PC-3 (cell line): ENCODE measurements at regions not wholly inside any gene's neighbourhood (a gene's known extent, or its start where the extent isn't known, plus 50 kb on each side); places are given as distances from the start of the nearest gene placed in this dataset.

Experiments used
- ATAC-seq: fragments of 200-7000 bp; cut with Tn5 transposase; 2 replicates; pipeline ENCODE4 v1.9.1; 2020; ENCODE audit warnings: mild to moderate bottlenecking, moderate library complexity
- BruUV-seq: library from RNA; stranded (reverse); fragments of 400-500 nt; replicated peaks from 2 replicates; lab custom pipeline; 2021; lab: Mats Ljungman, UMichigan
- CTCF ChIA-PET: fragments of 300-600 bp; sonication (Branson Sonifier 250); formaldehyde crosslinking; loops from one replicate; lab custom pipeline; 2022; ENCODE audit warnings: antibody characterized with exemption; lab: Charles Lee
- POLR2A ChIA-PET: fragments of 300-600 bp; sonication (Branson Sonifier 250); formaldehyde crosslinking; loops from one replicate; lab custom pipeline; 2022; ENCODE audit warnings: antibody characterized with exemption; ENCODE audit not compliant: unreplicated experiment; lab: Charles Lee
- DNase-seq: peaks from one replicate; pipeline ENCODE4 v3.0.0-alpha.2; 2015
- H2AFZ ChIP-seq: fragments of 300-600 bp; sonication (generic); 2 replicates; pipeline ENCODE4 v1.6.0; 2016; ENCODE audit warnings: antibody characterized with exemption, low read length
- H3F3A ChIP-seq: fragments of 300-600 bp; sonication (generic); one replicate; pipeline ENCODE4 v1.6.0; 2017; ENCODE audit warnings: antibody characterized with exemption, low read length, control low read depth, mild to moderate bottlenecking; ENCODE audit not compliant: unreplicated experiment
- H3K27ac ChIP-seq: fragments of 300-600 bp; sonication (generic); 2 replicates; pipeline ENCODE4 v1.5.1; 2016; ENCODE audit warnings: mild to moderate bottlenecking, low read length
- H3K27me3 ChIP-seq: fragments of 300-600 bp; sonication (generic); 2 replicates; pipeline ENCODE4 v1.6.1; 2016; ENCODE audit warnings: low read length, mixed read lengths
- H3K36me3 ChIP-seq: fragments of 300-600 bp; sonication (generic); 2 replicates; pipeline ENCODE4 v1.6.1; 2016; ENCODE audit warnings: low read depth, mixed run types, low read length, mixed read lengths
- H3K4me1 ChIP-seq: fragments of 300-600 bp; sonication (generic); 2 replicates; pipeline ENCODE4 v1.5.1; 2016; ENCODE audit warnings: low read length; ENCODE audit not compliant: insufficient read depth
- H3K4me2 ChIP-seq: fragments of 300-600 bp; sonication (generic); 2 replicates; pipeline ENCODE4 v1.6.0; 2016; ENCODE audit warnings: low read length
- H3K4me3 ChIP-seq: fragments of 300-600 bp; sonication (generic); 2 replicates; pipeline ENCODE4 v1.5.1; 2016; ENCODE audit warnings: mild to moderate bottlenecking, low read length, mixed read lengths
- H3K79me2 ChIP-seq: fragments of 300-600 bp; sonication (generic); 2 replicates; pipeline ENCODE4 v1.6.1; 2017; ENCODE audit warnings: low read length, mixed read lengths
- H3K9ac ChIP-seq: fragments of 300-600 bp; sonication (generic); 2 replicates; pipeline ENCODE4 v1.6.0; 2016; ENCODE audit warnings: mild to moderate bottlenecking, low read length
- H3K9me2 ChIP-seq: fragments of 300-600 bp; sonication (generic); replicated peaks from 2 replicates; pipeline ENCODE4 v1.6.1; 2016; ENCODE audit warnings: mixed run types, low read length, mixed read lengths
- H3K9me3 ChIP-seq: fragments of 300-600 bp; sonication (generic); 2 replicates; pipeline ENCODE4 v1.6.1; 2016; ENCODE audit warnings: low read length, mixed read lengths
- H4K20me1 ChIP-seq: fragments of 300-600 bp; sonication (generic); 2 replicates; pipeline ENCODE4 v1.6.1; 2016; ENCODE audit warnings: low read length, mixed read lengths
- CTCF ChIP-seq: fragments of 300-600 bp; sonication (generic); conservative IDR thresholded peaks from 2 replicates; pipeline ENCODE4 v1.5.1; 2017; ENCODE audit warnings: antibody characterized with exemption, low read depth, mild to moderate bottlenecking, low read length
- EZH2 ChIP-seq: fragments of 300-600 bp; sonication (generic); IDR thresholded peaks from one replicate; pipeline ENCODE4 v1.6.1; 2017; ENCODE audit warnings: antibody characterized with exemption, mild to moderate bottlenecking, low read length; ENCODE audit not compliant: unreplicated experiment
- EZH2phosphoT487 ChIP-seq: fragments of 300-600 bp; sonication (generic); IDR thresholded peaks from 2 replicates; pipeline ENCODE4 v1.6.1; 2018; ENCODE audit warnings: mild to moderate bottlenecking, antibody characterized with exemption, low read length, borderline replicate concordance
- intact Hi-C: fragments of 100-400 bp; cut with micrococcal nuclease; formaldehyde crosslinking; loops from 2 replicates; pipeline ENCODE4 v1.9.0; 2023

GRCh38 chr2:22500555-22500935, 884.4 kb upstream of the KLHL29 start:
- Histone ChIP-seq H3K27me3 (no peaks in the 10 kb centered on the region), H3K4me3 (no peak overlapping the region), H4K20me1 (no peaks in the 10 kb centered on the region), H3K9me2 (no peaks in the 10 kb centered on the region), H3F3A (no peaks in the 10 kb centered on the region), H2AFZ (no peak overlapping the region), H3K4me2 (no peak overlapping the region), H3K27ac (no peak overlapping the region), H3K9me3 (no peaks in the 10 kb centered on the region), H3K36me3 (no peaks in the 10 kb centered on the region), H3K4me1 (no peaks in the 10 kb centered on the region), H3K79me2 (no peaks in the 10 kb centered on the region), H3K9ac (no peak overlapping the region)
- intact Hi-C loops = no loop called here
- DNase-seq (no peak), ATAC-seq (no peak)
- TF ChIP-seq EZH2phosphoT487 = no peak
- CTCF ChIA-PET = no interaction called here
- POLR2A ChIA-PET = no interaction called here
- no TSS peak for BruUV-seq

- H3K79me2 ChIP-seq = no peaks in the 10 kb centered on the region
- H3K9me3 ChIP-seq = no peaks in the 10 kb centered on the region
- H3K36me3 ChIP-seq = no peaks in the 10 kb centered on the region
- no peaks in the 10 kb centered on the region for H3K4me1 ChIP-seq
- H3K27ac ChIP-seq = no peak overlapping the region
- H3K9me2 ChIP-seq = no peaks in the 10 kb centered on the region
- POLR2A ChIA-PET = no interaction called here
- H3K4me2 ChIP-seq = no peak overlapping the region
- no peak overlapping the region for H2AFZ ChIP-seq
- DNase-seq (no peak), ATAC-seq (no peak)
- no TSS peak for BruUV-seq
- TF ChIP-seq EZH2 (no peak), CTCF (no peak), EZH2phosphoT487 (no peak)
- CTCF ChIA-PET = no interaction called here
- no peaks in the 10 kb centered on the region for H3F3A ChIP-seq
- H4K20me1 ChIP-seq = no peaks in the 10 kb centered on the region
- no peak overlapping the region for H3K9ac ChIP-seq
- no peak overlapping the region for H3K4me3 ChIP-seq
- H3K27me3 ChIP-seq = no peaks in the 10 kb centered on the region
- intact Hi-C loops = no loop called here
These were observed 883.1 kb upstream of the KLHL29 start for GRCh38 chr2:22501851-22502250.

GRCh38 chr2:22513563-22513962, 871.4 kb upstream of the KLHL29 start:
- POLR2A ChIA-PET = no interaction called here
- H3K9ac ChIP-seq = no peak overlapping the region
- intact Hi-C loops = no loop called here
- H3K9me2 ChIP-seq = no peaks in the 10 kb centered on the region
- no peaks in the 10 kb centered on the region for H3K4me1 ChIP-seq
- no peaks in the 10 kb centered on the region for H3K27me3 ChIP-seq
- ATAC-seq (no peak), DNase-seq (no peak)
- H3K9me3 ChIP-seq = no peaks in the 10 kb centered on the region
- H4K20me1 ChIP-seq = no peaks in the 10 kb centered on the region
- TF ChIP-seq EZH2 = no peak
- no peak for TF ChIP-seq EZH2phosphoT487
- TF ChIP-seq CTCF = no peak
- CTCF ChIA-PET = no interaction called here
- no peaks in the 10 kb centered on the region for H3K79me2 ChIP-seq
- H3K4me3 ChIP-seq = no peak overlapping the region
- H3K27ac ChIP-seq = no peak overlapping the region
- no peak overlapping the region for H2AFZ ChIP-seq
- no TSS peak for BruUV-seq
- H3K4me2 ChIP-seq = no peak overlapping the region
- no peaks in the 10 kb centered on the region for H3K36me3 ChIP-seq
- no peaks in the 10 kb centered on the region for H3F3A ChIP-seq
